Neuronal stem cell (in vitro differentiated cells): ENCODE measurements at regions not wholly inside any gene's neighbourhood (a gene's known extent, or its start where the extent isn't known, plus 50 kb on each side); places are given as distances from the start of the nearest gene placed in this dataset.

Experiments
- DNase-seq: peaks from one replicate; pipeline ENCODE4 v3.0.0-alpha.2; 2013; ENCODE audit warnings: low spot score
- H2AFZ ChIP-seq: one replicate; pipeline ENCODE4 v1.6.1; 2013; ENCODE audit warnings: mild to moderate bottlenecking, low read length, inconsistent platforms
- H2AK5ac ChIP-seq: 2 replicates; pipeline ENCODE4 v1.6.1; 2013; ENCODE audit warnings: low read depth, mild to moderate bottlenecking, inconsistent platforms, low read length, moderate library complexity, mixed read lengths
- H2BK120ac ChIP-seq: 2 replicates; pipeline ENCODE4 v1.6.1; 2013; ENCODE audit warnings: low read depth, mild to moderate bottlenecking, inconsistent platforms, low read length, moderate library complexity, mixed read lengths
- H2BK12ac ChIP-seq: one replicate; pipeline ENCODE4 v1.6.1; 2013; ENCODE audit warnings: low read length, inconsistent platforms
- H2BK15ac ChIP-seq: 2 replicates; pipeline ENCODE4 v1.6.1; 2013; ENCODE audit warnings: mild to moderate bottlenecking, low read length, inconsistent platforms, mixed read lengths
- H2BK5ac ChIP-seq: one replicate; pipeline ENCODE4 v1.6.1; 2013; ENCODE audit warnings: inconsistent platforms, mild to moderate bottlenecking, low read length, moderate library complexity
- H3K14ac ChIP-seq: one replicate; pipeline ENCODE4 v1.6.1; 2013; ENCODE audit warnings: low read length, inconsistent platforms
- H3K18ac ChIP-seq: 2 replicates; pipeline ENCODE4 v1.6.1; 2013; ENCODE audit warnings: low read length, inconsistent platforms
- H3K23ac ChIP-seq: 2 replicates; pipeline ENCODE4 v1.6.1; 2013; ENCODE audit warnings: low read depth, mild to moderate bottlenecking, mixed read lengths, low read length, inconsistent platforms; ENCODE audit not compliant: poor library complexity
- H3K27ac ChIP-seq: replicated peaks from 3 replicates; pipeline ENCODE4 v1.5.1; 2013; ENCODE audit warnings: low read length, inconsistent platforms
- H3K27me3 ChIP-seq, 3 experiments: 2 replicates each; pipeline ENCODE4 v1.6.1; 2013; ENCODE audit warnings: low read length in 3 of 3, mild to moderate bottlenecking in 2 of 3, inconsistent platforms in 1 of 3, low read depth in 1 of 3, mixed read lengths in 1 of 3, moderate library complexity in 1 of 3; ENCODE audit not compliant: control insufficient read depth in 3 of 3, insufficient read depth in 3 of 3
- H3K36me3 ChIP-seq, 2 donors: replicated peaks in 1 of 2; 2 replicates each; pipeline ENCODE4 v1.6.1; 2013; ENCODE audit warnings: low read length in 2 of 2; ENCODE audit not compliant: control insufficient read depth in 2 of 2, insufficient read depth in 2 of 2
- H3K4ac ChIP-seq: 2 replicates; pipeline ENCODE4 v1.6.1; 2013; ENCODE audit warnings: inconsistent platforms, mild to moderate bottlenecking, low read length, moderate library complexity
- H3K4me1 ChIP-seq, 2 donors: 1 replicate in 1 of 2; 2 replicates in 1 of 2; pipeline ENCODE4 v1.6.1; 2013; ENCODE audit warnings: low read length in 2 of 2, low read depth in 1 of 2; ENCODE audit not compliant: control insufficient read depth in 2 of 2, insufficient read depth in 1 of 2
- H3K4me2 ChIP-seq: one replicate; pipeline ENCODE4 v1.6.1; 2013; ENCODE audit warnings: mild to moderate bottlenecking, low read length, inconsistent platforms; ENCODE audit not compliant: insufficient read depth, poor library complexity, severe bottlenecking
- H3K4me3 ChIP-seq, 2 donors: 2 replicates each; pipeline ENCODE4 v1.5.1; 2013; ENCODE audit warnings: low read length in 2 of 2, mild to moderate bottlenecking in 2 of 2, inconsistent platforms in 1 of 2, moderate library complexity in 1 of 2
- H3K79me1 ChIP-seq: one replicate; pipeline ENCODE4 v1.6.1; 2013; ENCODE audit warnings: low read depth, mild to moderate bottlenecking, inconsistent platforms, low read length, moderate library complexity
- H3K9ac ChIP-seq: one replicate; pipeline ENCODE4 v1.6.1; 2013; ENCODE audit warnings: mild to moderate bottlenecking, low read depth, low read length, inconsistent platforms; ENCODE audit not compliant: poor library complexity
- H3K9me3 ChIP-seq, 2 donors: replicated peaks in 1 of 2; 2 replicates each; pipeline versions ENCODE3 to v1.6.1; 2013; ENCODE audit warnings: low read length in 2 of 2, mild to moderate bottlenecking in 2 of 2, inconsistent platforms in 1 of 2, low read depth in 1 of 2, mixed read lengths in 1 of 2, moderate library complexity in 1 of 2; ENCODE audit not compliant: control insufficient read depth in 2 of 2, insufficient read depth in 1 of 2
- H4K8ac ChIP-seq: one replicate; pipeline ENCODE4 v1.6.1; 2013; ENCODE audit warnings: low read depth, mild to moderate bottlenecking, inconsistent platforms, low read length, moderate library complexity
- H4K91ac ChIP-seq: one replicate; pipeline ENCODE4 v1.6.1; 2013; ENCODE audit warnings: low read length, low read depth, mild to moderate bottlenecking, inconsistent platforms; ENCODE audit not compliant: poor library complexity
- WGBS, 2 donors: extraction: QIAGEN DNeasy Blood & Tissue Kit; methylation state at CpG; one replicate each; pipeline ENCODE4 v1.1.7; 2013; ENCODE audit warnings: missing lambda C conversion rate in 2 of 2, mixed read lengths in 1 of 2; ENCODE audit not compliant: insufficient read length in 2 of 2, insufficient replicate concordance in 1 of 2; ENCODE audit errors: extremely low coverage in 2 of 2; 5-methylcytosine and 5-hydroxymethylcytosine counted together

- no peak overlapping the region for H2BK120ac ChIP-seq
- no peak overlapping the region for H4K8ac ChIP-seq
- H3K18ac ChIP-seq, result no peak overlapping the region
- H2BK5ac ChIP-seq, result no peak overlapping the region
- no peak overlapping the region for H3K4me2 ChIP-seq
- no peak overlapping the region for H2BK12ac ChIP-seq
- H2AFZ ChIP-seq, result no peak overlapping the region
- H3K14ac ChIP-seq, result no peak overlapping the region
- H4K91ac ChIP-seq, result no peak overlapping the region
- no peaks in the 10 kb centered on the region for H3K4me1 ChIP-seq
- H2AK5ac ChIP-seq, result no peak overlapping the region
- no peak overlapping the region for H3K4ac ChIP-seq
- no peak for DNase-seq
- no peaks in the 10 kb centered on the region for H3K27me3 ChIP-seq
- no peaks in the 10 kb centered on the region for H3K9me3 ChIP-seq
- H3K36me3 ChIP-seq, result no peaks in the 10 kb centered on the region
- H3K4me3 ChIP-seq, result no peak overlapping the region
- no peak overlapping the region for H3K23ac ChIP-seq
- H3K9ac ChIP-seq, result no peak overlapping the region
- no peak overlapping the region for H2BK15ac ChIP-seq
- H3K79me1 ChIP-seq, result no peaks in the 10 kb centered on the region
- H3K27ac ChIP-seq, result no peak overlapping the region
Observed at GRCh38 chr12:92421701-92422100, 276.1 kb upstream of the BTG1 start.

- WGBS, 2 donors, result no CpG with 5 or more reads among the region's 1 CpG
- H2BK12ac ChIP-seq, result no peak overlapping the region
- H3K4me1 ChIP-seq, result no peaks in the 10 kb centered on the region
- H3K36me3 ChIP-seq, result no peaks in the 10 kb centered on the region
- no peak overlapping the region for H3K4me2 ChIP-seq
- H2AK5ac ChIP-seq, result no peak overlapping the region
- H3K4me3 ChIP-seq, result no peak overlapping the region
- no peaks in the 10 kb centered on the region for H3K9me3 ChIP-seq
- no peak overlapping the region for H2AFZ ChIP-seq
- no peak overlapping the region for H2BK120ac ChIP-seq
- H3K23ac ChIP-seq, result no peak overlapping the region
- no peak overlapping the region for H3K9ac ChIP-seq
- H2BK5ac ChIP-seq, result no peak overlapping the region
- no peak overlapping the region for H3K18ac ChIP-seq
- H3K14ac ChIP-seq, result no peak overlapping the region
- DNase-seq, result no peak
- H2BK15ac ChIP-seq, result no peak overlapping the region
- no peaks in the 10 kb centered on the region for H3K79me1 ChIP-seq
- H4K91ac ChIP-seq, result no peak overlapping the region
- no peak overlapping the region for H3K27ac ChIP-seq
- no peak overlapping the region for H4K8ac ChIP-seq
- H3K27me3 ChIP-seq, result no peaks in the 10 kb centered on the region
- no peak overlapping the region for H3K4ac ChIP-seq
Observed at GRCh38 chr12:92421042-92421441, 275.4 kb upstream of the BTG1 start.

- Histone ChIP-seq H3K27me3 (no peaks in the 10 kb centered on the region), H3K27ac (no peak overlapping the region), H3K4me3 (no peak overlapping the region), H3K4me2 (no peak overlapping the region), H3K79me1 (no peaks in the 10 kb centered on the region), H2BK5ac (no peak overlapping the region), H3K9me3 (no peaks in the 10 kb centered on the region), H3K23ac (no peak overlapping the region), H3K9ac (no peak overlapping the region), H3K4ac (no peak overlapping the region), H3K4me1 (no peaks in the 10 kb centered on the region), H3K18ac (no peak overlapping the region), H2AK5ac (no peak overlapping the region), H4K91ac (no peak overlapping the region), H4K8ac (no peak overlapping the region), H2BK120ac (no peak overlapping the region), H2BK15ac (no peak overlapping the region), H3K36me3 (no peaks in the 10 kb centered on the region), H2BK12ac (no peak overlapping the region), H2AFZ (no peak overlapping the region), H3K14ac (no peak overlapping the region)
- no CpG with 5 or more reads among the region's 1 CpG for WGBS, 2 donors
- no peak for DNase-seq
Observed at GRCh38 chr12:92419201-92419600, 273.6 kb upstream of the BTG1 start.

GRCh38 chr12:92418381-92418780 is 272.7 kb upstream of the BTG1 start:
- Histone ChIP-seq H4K91ac (no peak overlapping the region), H2BK120ac (no peak overlapping the region), H2AK5ac (no peak overlapping the region), H3K23ac (no peak overlapping the region), H3K4me3 (no peak overlapping the region), H3K9ac (no peak overlapping the region), H2BK12ac (no peak overlapping the region), H3K9me3 (no peaks in the 10 kb centered on the region), H3K4ac (no peak overlapping the region), H3K27me3 (no peaks in the 10 kb centered on the region), H3K79me1 (no peaks in the 10 kb centered on the region), H4K8ac (no peak overlapping the region), H3K27ac (no peak overlapping the region), H3K36me3 (no peaks in the 10 kb centered on the region), H2BK15ac (no peak overlapping the region), H2AFZ (no peak overlapping the region), H3K4me1 (no peaks in the 10 kb centered on the region), H3K4me2 (no peak overlapping the region), H2BK5ac (no peak overlapping the region), H3K14ac (no peak overlapping the region), H3K18ac (no peak overlapping the region)
- DNase-seq, result no peak
- no CpG with 5 or more reads among the region's 2 CpGs for WGBS, 2 donors
